HEK293 (cell line): ENCODE measurements at regions not wholly inside any gene's neighbourhood (a gene's known extent, or its start where the extent isn't known, plus 50 kb on each side); places are given as distances from the start of the nearest gene placed in this dataset.

Source experiments
- CTCF ChIA-PET: fragments of 350-600 bp; formaldehyde crosslinking; extraction: SDS; loops from one replicate; lab custom pipeline; 2021; ENCODE audit warnings: antibody characterized with exemption; lab: Yijun Ruan, JAX
- POLR2A ChIA-PET: fragments of 300-600 bp; formaldehyde crosslinking; extraction: SDS; loops from one replicate; lab custom pipeline; 2020; ENCODE audit warnings: antibody characterized with exemption, inconsistent platforms; lab: Yijun Ruan, JAX
- H3K27ac ChIP-seq: fragments of 200-500 bp; sonication (Bioruptor generic); 2 replicates; pipeline ENCODE4 v1.5.1; 2014; ENCODE audit warnings: low read depth, low read length, control low read depth, inconsistent platforms; ENCODE audit errors: extremely low read depth
- H3K36me3 ChIP-seq, 2 experiments: fragments of 200-500 bp in 1 of 2; sonication (Bioruptor generic) in 1 of 2; 1 replicate in 1 of 2; 2 replicates in 1 of 2; pipeline ENCODE4 v1.5.1; 2014 to 2017; ENCODE audit warnings: inconsistent platforms in 2 of 2, low read length in 2 of 2; ENCODE audit not compliant: control insufficient read depth in 2 of 2, insufficient read depth in 1 of 2
- H3K4me1 ChIP-seq: fragments of 200-500 bp; sonication (Bioruptor generic); 2 replicates; pipeline ENCODE4 v1.5.1; 2014; ENCODE audit warnings: mild to moderate bottlenecking, low read length, inconsistent platforms; ENCODE audit not compliant: control insufficient read depth, insufficient read depth
- H3K4me3 ChIP-seq: 2 replicates; pipeline ENCODE4 v1.5.1; 2011; ENCODE audit warnings: low read depth, mild to moderate bottlenecking, control low read depth, low read length, moderate library complexity
- H3K9me3 ChIP-seq: fragments of 200-500 bp; sonication (Bioruptor generic); 2 replicates; pipeline ENCODE4 v1.5.1; 2014; ENCODE audit warnings: low read depth, low read length, inconsistent platforms; ENCODE audit not compliant: control insufficient read depth, insufficient read depth
- CTCF ChIP-seq: fragments of 450-650 bp; formaldehyde crosslinking; IDR thresholded peaks from 2 replicates; pipeline ENCODE4 v1.5.1; 2016; ENCODE audit warnings: missing biosample characterization, missing genetic modification characterization
- FEZF1 ChIP-seq: fragments of 450-650 bp; formaldehyde crosslinking; IDR thresholded peaks from 2 replicates; pipeline ENCODE4 v1.5.1; 2016; ENCODE audit warnings: missing biosample characterization, missing genetic modification characterization
- HIC1 ChIP-seq: fragments of 450-650 bp; formaldehyde crosslinking; IDR thresholded peaks from 2 replicates; pipeline ENCODE4 v1.5.1; 2016; ENCODE audit warnings: missing biosample characterization, missing genetic modification characterization
- KLF10 ChIP-seq: fragments of 450-650 bp; IDR thresholded peaks from 2 replicates; pipeline ENCODE4 v1.5.1; 2018; ENCODE audit warnings: missing biosample characterization, mild to moderate bottlenecking, missing genetic modification characterization
- KLF7 ChIP-seq: fragments of 450-650 bp; formaldehyde crosslinking; IDR thresholded peaks from 2 replicates; pipeline ENCODE4 v1.5.1; 2016; ENCODE audit warnings: missing biosample characterization, missing genetic modification characterization, borderline replicate concordance
- MYNN ChIP-seq: fragments of 450-650 bp; formaldehyde crosslinking; IDR thresholded peaks from 2 replicates; pipeline ENCODE4 v1.5.1; 2016; ENCODE audit warnings: missing biosample characterization, missing genetic modification characterization, borderline replicate concordance
- REPIN1 ChIP-seq: fragments of 450-650 bp; formaldehyde crosslinking; IDR thresholded peaks from 2 replicates; pipeline ENCODE4 v1.5.1; 2017; ENCODE audit warnings: missing biosample characterization, missing genetic modification characterization, low read depth
- ZBTB49 ChIP-seq: fragments of 450-650 bp; formaldehyde crosslinking; IDR thresholded peaks from 2 replicates; pipeline ENCODE4 v1.5.1; 2016; ENCODE audit warnings: missing biosample characterization, missing genetic modification characterization, low read depth
- ZFHX2 ChIP-seq: fragments of 450-650 bp; formaldehyde crosslinking; conservative IDR thresholded peaks from 2 replicates; pipeline ENCODE4 v1.5.1; 2016; ENCODE audit warnings: missing biosample characterization, missing genetic modification characterization
- ZFP41 ChIP-seq: fragments of 450-650 bp; formaldehyde crosslinking; IDR thresholded peaks from 2 replicates; pipeline ENCODE4 v1.5.1; 2016; ENCODE audit warnings: missing biosample characterization, missing genetic modification characterization, borderline replicate concordance
- ZNF155 ChIP-seq: fragments of 450-650 bp; formaldehyde crosslinking; IDR thresholded peaks from 2 replicates; pipeline ENCODE4 v1.5.1; 2016; ENCODE audit warnings: missing biosample characterization, missing genetic modification characterization
- ZNF19 ChIP-seq: fragments of 450-650 bp; formaldehyde crosslinking; IDR thresholded peaks from 2 replicates; pipeline ENCODE4; 2016; ENCODE audit warnings: missing biosample characterization, missing genetic modification characterization, low read depth
- ZNF23 ChIP-seq: fragments of 450-650 bp; formaldehyde crosslinking; IDR thresholded peaks from 2 replicates; pipeline ENCODE4 v1.5.1; 2016; ENCODE audit warnings: missing biosample characterization, missing genetic modification characterization, borderline replicate concordance
- ZNF274 ChIP-seq, 2 experiments: fragments of 200-500 bp in 1 of 2; fragments of 450-650 bp in 1 of 2; sonication (Bioruptor generic) in 1 of 2; formaldehyde crosslinking in 1 of 2; IDR thresholded peaks; 2 replicates each; pipeline versions ENCODE4 v1.5.1 to v1.6.1; 2014 to 2016; ENCODE audit warnings: borderline replicate concordance in 1 of 2, inconsistent platforms in 1 of 2, low read length in 1 of 2, missing biosample characterization in 1 of 2, missing genetic modification characterization in 1 of 2
- ZNF280D ChIP-seq: fragments of 450-650 bp; formaldehyde crosslinking; IDR thresholded peaks from 2 replicates; pipeline ENCODE4 v1.5.1; 2016; ENCODE audit warnings: missing biosample characterization, missing genetic modification characterization
- ZNF423 ChIP-seq: fragments of 450-650 bp; formaldehyde crosslinking; IDR thresholded peaks from 2 replicates; pipeline ENCODE4 v1.5.1; 2016; ENCODE audit warnings: missing biosample characterization, missing genetic modification characterization
- ZNF560 ChIP-seq: fragments of 450-650 bp; formaldehyde crosslinking; IDR thresholded peaks from 2 replicates; pipeline ENCODE4 v1.5.1; 2017; ENCODE audit warnings: missing biosample characterization, missing genetic modification characterization, borderline replicate concordance
- ZNF76 ChIP-seq: fragments of 450-650 bp; formaldehyde crosslinking; IDR thresholded peaks from 2 replicates; pipeline ENCODE4; 2016; ENCODE audit warnings: low read depth, missing biosample characterization, missing genetic modification characterization, borderline replicate concordance
- ZNF776 ChIP-seq: fragments of 450-650 bp; formaldehyde crosslinking; IDR thresholded peaks from 2 replicates; pipeline ENCODE4 v1.5.0; 2017; ENCODE audit warnings: missing biosample characterization, missing genetic modification characterization, borderline replicate concordance
- ZNF792 ChIP-seq: fragments of 450-650 bp; formaldehyde crosslinking; IDR thresholded peaks from 2 replicates; pipeline ENCODE4 v1.5.1; 2016; ENCODE audit warnings: missing biosample characterization, missing genetic modification characterization

GRCh38 chr2:59956981-59957380, 596.5 kb downstream of the BCL11A start:
- Histone ChIP-seq H3K9me3 (no peaks in the 10 kb centered on the region), H3K4me3 (no peak overlapping the region), H3K4me1 (no peaks in the 10 kb centered on the region)
- ChIA-PET CTCF (no interaction called here), POLR2A (no interaction called here)
- no peak for TF ChIP-seq KLF10 (tag by site-specific recombination)
- TF ChIP-seq, all 188 proteins: peak for 0
- no peak overlapping the region for H3K27ac ChIP-seq
- no peaks in the 10 kb centered on the region for H3K36me3 ChIP-seq

- Histone ChIP-seq H3K4me3 (no peak overlapping the region), H3K9me3 (no peaks in the 10 kb centered on the region), H3K36me3 (no peaks in the 10 kb centered on the region), H3K27ac (no peak overlapping the region), H3K4me1 (peaks cover 2% of the 10 kb centered on the region; the same call in 1 of the 2 replicates)
- ChIA-PET POLR2A (no interaction called here), CTCF (interaction anchor here (0.6 kb wide), 1 partner anchor 29 kb away, joined by 3 read pairs; no protein-coding TSS in a partner anchor)
- TF ChIP-seq REPIN1, result no peak
- no peak for TF ChIP-seq ZNF560 (tag by site-specific recombination)
- TF ChIP-seq ZBTB49, result no peak
- TF ChIP-seq ZNF792 (tag by site-specific recombination), result no peak
- no peak for TF ChIP-seq ZFP41 (tag by site-specific recombination)
- TF ChIP-seq ZNF23, result no peak
- no peak for TF ChIP-seq ZFHX2 (tag by site-specific recombination)
- TF ChIP-seq MYNN (tag by site-specific recombination), result no peak
- no peak for TF ChIP-seq ZNF776 (tag by site-specific recombination)
- TF ChIP-seq ZNF280D (tag by site-specific recombination), result no peak
- TF ChIP-seq FEZF1 (tag by site-specific recombination), result no peak
- no peak for TF ChIP-seq ZNF423 (tag by site-specific recombination)
- TF ChIP-seq ZNF155 (tag by site-specific recombination), result no peak
- TF ChIP-seq ZNF76 (tag by site-specific recombination), result no peak
- no peak for TF ChIP-seq KLF7
- TF ChIP-seq ZNF274 (IDR thresholded peaks at IDR 0.05; ENCODE audit: low read length), result no peak
- TF ChIP-seq ZNF274 (tag by site-specific recombination; IDR thresholded peaks at IDR 0.05; ENCODE audit: borderline replicate concordance), result no peak
- no peak for TF ChIP-seq CTCF
- TF ChIP-seq HIC1 (tag by site-specific recombination), result no peak
- no peak for TF ChIP-seq ZNF19 (tag by site-specific recombination)
Observed at GRCh38 chr2:59947917-59948541, 605.4 kb downstream of the BCL11A start.
